HepG2 (cell line): ENCODE measurements at regions not wholly inside any gene's neighbourhood (a gene's known extent, or its start where the extent isn't known, plus 50 kb on each side); places are given as distances from the start of the nearest gene placed in this dataset.

Experiments used
- AHR ChIP-seq: IDR thresholded peaks from 2 replicates; pipeline ENCODE4 v1.6.1; 2018; ENCODE audit warnings: missing genetic modification reagents, missing compliant biosample characterization
- CTCF ChIP-seq: sonication (generic); formaldehyde crosslinking; IDR thresholded peaks from 2 replicates; pipeline ENCODE4 v1.5.0; 2020; ENCODE audit warnings: mild to moderate bottlenecking, missing genetic modification reagents, moderate library complexity
- DMAP1 ChIP-seq: IDR thresholded peaks from 2 replicates; pipeline ENCODE4 v1.6.1; 2016
- FOXO4 ChIP-seq: sonication (generic); formaldehyde crosslinking; conservative IDR thresholded peaks from 2 replicates; pipeline ENCODE4 v1.8.1; 2023; ENCODE audit warnings: missing genetic modification reagents
- PAF1 ChIP-seq: IDR thresholded peaks from 2 replicates; pipeline ENCODE4 v1.6.1; 2016; ENCODE audit warnings: missing genetic modification reagents, missing compliant biosample characterization
- RFXANK ChIP-seq: IDR thresholded peaks from 2 replicates; pipeline ENCODE4 v1.6.1; 2016
- SAFB2 ChIP-seq: sonication (generic); formaldehyde crosslinking; IDR thresholded peaks from 2 replicates; pipeline ENCODE4 v1.5.1; 2020; ENCODE audit warnings: missing genetic modification reagents, low read depth, mild to moderate bottlenecking, borderline replicate concordance
- SMAD3 ChIP-seq: sonication (generic); formaldehyde crosslinking; IDR thresholded peaks from 2 replicates; pipeline ENCODE4 v1.4.0; 2020; ENCODE audit warnings: missing genetic modification reagents
- SP1 ChIP-seq, 2 experiments: fragments of 450-650 bp in 1 of 2; sonication (generic) in 1 of 2; formaldehyde crosslinking in 1 of 2; IDR thresholded peaks; 2 replicates each; pipeline versions ENCODE4 v1.4.0 to v1.6.1; 2016 to 2020; ENCODE audit warnings: missing genetic modification reagents in 1 of 2
- SP140L ChIP-seq: sonication (generic); formaldehyde crosslinking; IDR thresholded peaks from 2 replicates; pipeline ENCODE4 v1.4.0; 2020; ENCODE audit warnings: missing genetic modification reagents, borderline replicate concordance
- STAT6 ChIP-seq: sonication (generic); formaldehyde crosslinking; IDR thresholded peaks from 2 replicates; pipeline ENCODE4 v1.4.0; 2020; ENCODE audit warnings: missing genetic modification reagents, mild to moderate bottlenecking, borderline replicate concordance
- ZBTB4 ChIP-seq: sonication (generic); formaldehyde crosslinking; IDR thresholded peaks from 2 replicates; pipeline ENCODE4 v1.4.0; 2020; ENCODE audit warnings: missing genetic modification reagents, mild to moderate bottlenecking, borderline replicate concordance
- ZIK1 ChIP-seq: sonication (generic); formaldehyde crosslinking; IDR thresholded peaks from 2 replicates; pipeline ENCODE4 v1.5.0; 2020; ENCODE audit warnings: mild to moderate bottlenecking, low read depth, missing genetic modification reagents, borderline replicate concordance
- ZMAT3 ChIP-seq: sonication (generic); formaldehyde crosslinking; conservative IDR thresholded peaks from 2 replicates; pipeline ENCODE4 v1.7.0; 2021; ENCODE audit warnings: missing genetic modification reagents
- ZNF652 ChIP-seq: IDR thresholded peaks from 2 replicates; pipeline ENCODE4 v1.6.1; 2016; ENCODE audit warnings: low read depth, borderline replicate concordance
- ZNF674 ChIP-seq: sonication (generic); formaldehyde crosslinking; IDR thresholded peaks from 2 replicates; pipeline ENCODE4 v1.5.0; 2020; ENCODE audit warnings: low read depth, mild to moderate bottlenecking, missing genetic modification reagents
- ZNF883 ChIP-seq: sonication (generic); formaldehyde crosslinking; IDR thresholded peaks from 2 replicates; pipeline ENCODE4 v1.5.1; 2020; ENCODE audit warnings: mild to moderate bottlenecking, missing genetic modification reagents; ENCODE audit errors: not compliant biosample characterization

- TF ChIP-seq RFXANK (CRISPR knock-in tag) (no peak), ZBTB4 (CRISPR knock-in tag) (no peak), CTCF (CRISPR knock-in tag) (peak; percentile 89), PAF1 (no peak), ZMAT3 (CRISPR knock-in tag) (no peak), ZNF883 (no peak), ZIK1 (no peak), AHR (CRISPR knock-in tag) (no peak), SMAD3 (CRISPR knock-in tag) (no peak), SP1 (IDR thresholded peaks at IDR 0.05) (no peak), SP1 (CRISPR knock-in tag; IDR thresholded peaks at IDR 0.05) (no peak), ZNF674 (CRISPR knock-in tag) (no peak), ZNF652 (CRISPR knock-in tag) (no peak), STAT6 (CRISPR knock-in tag) (no peak), DMAP1 (CRISPR knock-in tag) (0 out of 2 replicates have a peak, but pooled peaks have one; percentile 58), FOXO4 (CRISPR knock-in tag) (no peak), SP140L (CRISPR knock-in tag) (no peak), SAFB2 (no peak)
Observed at GRCh38 chr2:117470311-117471095, 344.0 kb upstream of the DDX18 start (continued).
